Bronchial epithelial cell (primary cell): ENCODE measurements at regions not wholly inside any gene's neighbourhood (a gene's known extent, or its start where the extent isn't known, plus 50 kb on each side); places are given as distances from the start of the nearest gene placed in this dataset.

ENCODE experiments used
- DNase-seq: peaks from one replicate; pipeline ENCODE4 v3.0.0-alpha.2; 2010; ENCODE audit warnings: low read depth
- FAIRE-seq: peaks from 2 replicates; lab custom pipeline; 2011; peaks lifted over from hg19 to GRCh38; lab: Jason Lieb, UNC
- H3K27me3 ChIP-seq: 2 replicates; pipeline ENCODE4 v1.5.1; 2011; ENCODE audit warnings: low read length; ENCODE audit not compliant: control insufficient read depth, insufficient read depth
- H3K36me3 ChIP-seq: 2 replicates; pipeline ENCODE4 v1.5.1; 2011; ENCODE audit warnings: low read length; ENCODE audit not compliant: control insufficient read depth, insufficient read depth
- H3K4me3 ChIP-seq: 2 replicates; pipeline ENCODE4 v1.5.1; 2011; ENCODE audit warnings: mild to moderate bottlenecking, low read depth, low read length, control low read depth
- TF ChIP-seq, protein P1 (sequence below): IDR thresholded peaks from 2 replicates; pipeline ENCODE4 v1.5.1; 2011; ENCODE audit warnings: mild to moderate bottlenecking, moderate library complexity, low read length, control low read depth, inconsistent platforms; ENCODE audit not compliant: insufficient read depth, severe bottlenecking

- DNase-seq (no peak), FAIRE-seq (no peak)
- no peak overlapping the region for H3K4me3 ChIP-seq
- H3K27me3 ChIP-seq, result no peaks in the 10 kb centered on the region
- TF ChIP-seq, protein P1, sequence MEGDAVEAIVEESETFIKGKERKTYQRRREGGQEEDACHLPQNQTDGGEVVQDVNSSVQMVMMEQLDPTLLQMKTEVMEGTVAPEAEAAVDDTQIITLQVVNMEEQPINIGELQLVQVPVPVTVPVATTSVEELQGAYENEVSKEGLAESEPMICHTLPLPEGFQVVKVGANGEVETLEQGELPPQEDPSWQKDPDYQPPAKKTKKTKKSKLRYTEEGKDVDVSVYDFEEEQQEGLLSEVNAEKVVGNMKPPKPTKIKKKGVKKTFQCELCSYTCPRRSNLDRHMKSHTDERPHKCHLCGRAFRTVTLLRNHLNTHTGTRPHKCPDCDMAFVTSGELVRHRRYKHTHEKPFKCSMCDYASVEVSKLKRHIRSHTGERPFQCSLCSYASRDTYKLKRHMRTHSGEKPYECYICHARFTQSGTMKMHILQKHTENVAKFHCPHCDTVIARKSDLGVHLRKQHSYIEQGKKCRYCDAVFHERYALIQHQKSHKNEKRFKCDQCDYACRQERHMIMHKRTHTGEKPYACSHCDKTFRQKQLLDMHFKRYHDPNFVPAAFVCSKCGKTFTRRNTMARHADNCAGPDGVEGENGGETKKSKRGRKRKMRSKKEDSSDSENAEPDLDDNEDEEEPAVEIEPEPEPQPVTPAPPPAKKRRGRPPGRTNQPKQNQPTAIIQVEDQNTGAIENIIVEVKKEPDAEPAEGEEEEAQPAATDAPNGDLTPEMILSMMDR, result no peak
- no peaks in the 10 kb centered on the region for H3K36me3 ChIP-seq
Observed at GRCh38 chr13:89790696-89791095, 1556.8 kb upstream of the MIR17HG start.

GRCh38 chr13:89791971-89792630 lies 1555.4 kb upstream of the MIR17HG start:
- DNase-seq, result no peak
- Histone ChIP-seq H3K4me3 (no peak overlapping the region), H3K36me3 (no peaks in the 10 kb centered on the region), H3K27me3 (no peaks in the 10 kb centered on the region)
- no peak for FAIRE-seq
- TF ChIP-seq, protein P1, result no peak

- DNase-seq (peak; percentile 8), FAIRE-seq (no peak)
- TF ChIP-seq, protein P1, result no peak
- H3K4me3 ChIP-seq, result no peak overlapping the region
- no peaks in the 10 kb centered on the region for H3K27me3 ChIP-seq
- H3K36me3 ChIP-seq, result no peaks in the 10 kb centered on the region
Observed at GRCh38 chr13:89796196-89796595, 1551.3 kb upstream of the MIR17HG start.

- H3K36me3 ChIP-seq, result no peaks in the 10 kb centered on the region
- TF ChIP-seq, protein P1, result no peak
- no peak for FAIRE-seq
- no peak overlapping the region for H3K4me3 ChIP-seq
- no peaks in the 10 kb centered on the region for H3K27me3 ChIP-seq
- DNase-seq, result no peak
Observed at GRCh38 chr13:89803839-89804238, 1543.6 kb upstream of the MIR17HG start.

- no peaks in the 10 kb centered on the region for H3K36me3 ChIP-seq
- H3K4me3 ChIP-seq, result no peak overlapping the region
- FAIRE-seq (no peak), DNase-seq (no peak)
- TF ChIP-seq, protein P1, result no peak
- H3K27me3 ChIP-seq, result no peaks in the 10 kb centered on the region
Observed at GRCh38 chr13:89806594-89806993, 1540.9 kb upstream of the MIR17HG start.

DNA sequence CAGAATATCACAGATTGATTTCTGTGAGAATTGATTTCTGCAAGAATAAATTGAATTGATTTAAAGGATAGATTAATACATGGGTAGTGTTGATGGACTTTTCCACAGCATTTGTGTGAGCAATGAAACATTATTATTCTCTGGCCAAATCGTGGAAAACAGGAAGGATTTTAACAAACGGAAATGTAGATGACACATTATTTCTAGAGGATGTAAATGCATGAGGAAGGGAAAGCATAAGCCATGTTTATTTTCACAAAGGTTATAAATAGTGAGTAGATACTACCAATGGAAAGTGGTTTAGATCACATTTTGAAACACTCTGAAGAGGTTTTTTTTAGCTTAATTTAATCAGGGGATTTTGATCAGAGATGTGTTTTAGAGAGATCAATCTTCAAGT lies 1534.6 kb upstream of the MIR17HG start:
- DNase-seq, result no peak
- no peaks in the 10 kb centered on the region for H3K36me3 ChIP-seq
- H3K27me3 ChIP-seq, result no peaks in the 10 kb centered on the region
- no peak for FAIRE-seq
- TF ChIP-seq, protein P1, result no peak
- H3K4me3 ChIP-seq, result no peak overlapping the region
